NOMO-1 treated with dmso at 0.1 percent for 144 hours (cell line): ENCODE measurements at regions not wholly inside any gene's neighbourhood (a gene's known extent, or its start where the extent isn't known, plus 50 kb on each side); places are given as distances from the start of the nearest gene placed in this dataset.
"Not testable (repeated sequence)": the region's sequence is repeated elsewhere in the genome, so short reads cannot be mapped to it uniquely, and the experiment has no call there.

Source experiments
- DNase-seq: peaks from one replicate; lab custom pipeline; 2025; ENCODE audit not compliant: unreplicated experiment; lab: John Stamatoyannopoulos, UW

DNA sequence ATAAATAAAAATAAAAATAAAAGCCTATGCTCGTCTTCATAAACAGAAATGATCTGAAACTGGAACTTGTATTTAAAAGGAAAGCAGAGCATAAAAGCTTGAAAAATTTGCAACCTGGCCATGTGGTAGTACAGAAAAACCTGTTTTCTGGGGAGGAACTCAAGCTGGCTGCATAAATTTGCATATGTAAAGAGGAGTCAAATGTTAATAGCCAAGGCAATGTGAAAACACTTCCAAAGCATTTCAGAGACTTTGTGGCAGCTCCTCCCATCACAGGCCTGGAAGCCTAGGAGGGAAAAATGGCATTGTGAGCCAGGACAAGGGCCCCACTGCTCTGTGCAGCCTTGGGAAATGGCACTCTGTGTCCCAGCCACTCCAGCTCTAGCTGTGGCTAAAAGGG, 727.9 kb upstream of the DIAPH2 start:
- no peak for DNase-seq

GRCh38 chrX:95973456-95974095, 711.1 kb upstream of the DIAPH2 start:
- DNase-seq: not testable (repeated sequence)

- no peak for DNase-seq
Measured at GRCh38 chrX:95974096-95974470, 710.6 kb upstream of the DIAPH2 start.

DNA sequence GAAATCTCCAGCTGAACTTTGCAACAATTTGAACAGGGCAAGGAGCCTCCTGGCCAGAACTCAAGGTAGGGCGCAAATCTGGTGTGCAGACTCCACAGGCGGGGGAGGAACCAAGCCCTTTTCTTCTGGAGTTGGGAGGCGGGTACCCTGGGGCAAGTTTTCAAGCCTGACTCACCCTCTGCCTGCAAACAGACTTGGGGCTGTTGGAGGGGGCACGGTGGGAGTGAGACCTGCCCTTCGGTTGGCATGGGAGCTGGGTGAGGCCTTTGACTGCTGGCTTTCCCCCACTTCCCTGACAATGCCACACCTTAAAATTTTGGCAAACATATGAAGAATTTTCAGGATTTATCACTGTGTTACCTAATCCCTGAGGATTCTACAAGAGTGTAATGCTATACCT, 709.8 kb upstream of the DIAPH2 start:
- no peak for DNase-seq

DNA sequence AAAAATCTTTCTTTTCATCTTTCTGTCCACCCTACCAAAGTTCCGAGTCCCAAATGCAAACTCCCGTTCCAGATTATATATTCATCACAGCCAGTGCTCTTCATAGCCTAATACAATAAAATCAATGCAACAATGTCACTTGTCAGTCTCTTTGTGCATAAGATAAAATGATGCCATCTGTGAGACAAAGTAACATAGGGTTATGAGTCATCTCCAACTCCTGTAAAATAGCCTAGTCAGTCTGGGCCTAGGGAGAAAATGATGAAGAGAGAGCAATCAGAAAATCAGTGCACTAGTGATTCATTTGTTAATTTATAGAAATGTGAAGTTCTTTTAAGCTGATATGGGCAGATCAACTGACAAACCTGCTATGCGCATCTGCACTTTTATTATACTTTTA, 689.1 kb upstream of the DIAPH2 start:
- no peak for DNase-seq

DNA sequence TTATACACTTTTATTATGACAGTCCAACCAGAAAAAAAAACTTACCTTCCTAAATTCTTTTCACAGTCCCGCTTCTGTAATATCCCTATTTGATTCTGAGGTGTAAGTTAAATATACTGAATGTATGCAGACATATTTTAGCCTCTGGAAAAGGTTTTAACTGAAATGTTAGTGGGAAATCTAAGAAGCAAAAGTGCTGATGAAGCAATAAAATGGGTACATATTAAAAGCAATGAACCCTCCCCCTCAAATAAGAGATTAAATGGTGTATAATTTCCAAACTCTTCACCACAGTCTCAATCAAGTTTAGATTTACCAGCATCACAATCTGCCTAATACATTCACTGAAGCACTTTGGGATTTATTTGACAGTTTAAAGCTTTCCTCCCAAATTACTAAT, 688.3 kb upstream of the DIAPH2 start:
- no peak for DNase-seq

DNA sequence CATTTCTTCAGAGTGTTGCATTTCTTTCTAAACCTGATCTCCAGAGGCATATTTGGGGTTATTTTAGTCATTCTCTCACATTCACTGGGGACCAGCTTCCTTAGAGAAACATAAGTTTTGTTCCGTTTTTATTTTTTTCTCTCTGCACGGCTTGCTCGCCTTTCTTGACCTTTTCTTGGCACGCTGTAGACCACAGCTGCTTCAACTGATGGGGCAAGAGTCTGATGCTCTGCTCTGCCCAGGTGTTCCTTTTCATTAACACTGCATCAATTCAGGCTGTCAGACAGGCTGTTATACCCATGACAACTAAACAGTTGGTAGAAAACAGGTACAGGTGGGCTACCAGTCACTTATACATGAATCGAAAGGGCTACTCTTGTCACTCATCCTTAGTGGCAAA, 682.2 kb upstream of the DIAPH2 start:
- no peak for DNase-seq

DNA sequence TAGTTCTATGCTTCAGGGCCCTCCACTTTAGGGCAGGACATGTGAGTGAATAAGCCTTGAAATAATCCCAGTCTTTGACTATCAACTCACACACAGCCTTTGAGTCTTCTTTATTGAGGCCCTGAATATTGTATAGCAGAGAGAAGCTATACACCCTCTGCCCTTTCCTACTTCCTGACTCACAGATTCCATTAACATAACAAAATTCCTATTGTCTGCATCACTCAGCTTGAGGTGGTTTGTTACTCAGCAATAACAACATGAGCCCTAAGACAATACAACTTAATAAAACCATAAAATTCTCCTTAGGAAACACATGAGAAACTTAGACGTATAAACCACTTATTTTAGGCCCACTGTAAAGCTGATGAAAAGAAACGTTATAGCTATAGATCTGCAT, 680.3 kb upstream of the DIAPH2 start:
- no peak for DNase-seq

GRCh38 chrX:96006281-96006680, 678.4 kb upstream of the DIAPH2 start:
- DNase-seq: no peak

GRCh38 chrX:96027407-96027806, 657.2 kb upstream of the DIAPH2 start:
- no peak for DNase-seq

DNA sequence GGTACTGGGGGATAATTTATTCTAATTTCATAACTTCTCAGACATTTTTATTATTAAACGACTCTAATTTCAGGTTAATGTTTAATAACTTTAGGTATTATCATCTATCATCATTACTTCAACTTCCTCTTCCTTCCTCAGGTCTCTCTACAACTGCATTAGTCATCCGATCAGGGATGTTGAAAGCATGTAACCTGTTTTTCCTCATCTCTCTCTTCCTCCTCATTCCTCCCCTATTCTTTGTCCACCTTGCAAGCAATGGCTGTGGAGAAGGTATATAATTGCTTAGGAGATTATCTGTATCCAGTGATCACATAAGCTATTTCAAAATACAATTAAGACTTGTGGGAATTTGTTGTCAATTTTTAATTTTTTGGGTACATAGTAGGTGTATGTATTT, 632.6 kb upstream of the DIAPH2 start:
- DNase-seq: no peak

GRCh38 chrX:96081891-96082290, 602.8 kb upstream of the DIAPH2 start:
- no peak for DNase-seq

- DNase-seq: no peak
Measured at GRCh38 chrX:96094616-96095015, 590.0 kb upstream of the DIAPH2 start.

DNA sequence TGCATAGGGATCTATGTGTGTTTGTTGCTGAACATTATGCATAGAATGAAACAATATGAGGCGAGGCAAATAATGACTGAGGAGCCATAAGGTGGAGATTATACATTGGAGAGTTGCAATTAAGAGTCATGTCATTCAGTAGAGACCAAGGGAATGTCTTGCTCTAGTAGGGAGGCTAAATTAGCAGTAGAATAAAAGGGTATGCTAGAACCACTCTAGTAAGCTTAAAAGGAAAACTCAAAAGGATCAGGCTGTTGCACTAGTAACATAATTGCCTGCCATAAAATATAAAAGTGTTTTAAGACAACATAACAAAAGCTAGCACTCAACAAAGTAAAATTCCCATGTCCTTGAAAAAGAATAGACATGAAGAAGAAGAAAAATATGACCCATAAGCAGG, 586.2 kb upstream of the DIAPH2 start:
- no peak for DNase-seq

GRCh38 chrX:96102997-96103396, 581.6 kb upstream of the DIAPH2 start:
- DNase-seq: no peak

GRCh38 chrX:96112689-96113088, 572.0 kb upstream of the DIAPH2 start:
- no peak for DNase-seq

DNA sequence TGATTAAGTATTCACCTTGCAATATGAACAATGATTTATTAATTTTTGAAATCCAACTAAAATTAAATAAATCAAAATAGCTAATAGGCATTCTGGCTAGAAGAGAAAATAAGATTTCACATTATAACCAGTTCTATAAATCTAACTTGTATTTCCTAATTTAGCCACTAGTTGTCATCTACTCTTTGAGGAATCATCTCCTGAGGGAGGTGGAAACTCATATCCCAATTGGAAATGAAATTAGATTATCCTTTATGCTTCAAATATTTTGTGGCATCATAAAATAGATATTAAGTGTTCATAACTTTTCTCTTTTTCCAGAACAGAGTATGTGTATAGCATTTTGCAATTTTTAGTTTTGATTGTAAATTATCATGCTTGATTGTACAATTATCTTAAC, 558.5 kb upstream of the DIAPH2 start:
- no peak for DNase-seq

GRCh38 chrX:96128058-96128457, 556.6 kb upstream of the DIAPH2 start:
- DNase-seq: not testable (repeated sequence)

- no peak for DNase-seq
Measured at GRCh38 chrX:96140796-96141195, 543.8 kb upstream of the DIAPH2 start.

GRCh38 chrX:96147681-96148080, 537.0 kb upstream of the DIAPH2 start:
- no peak for DNase-seq

GRCh38 chrX:96170626-96171025, 514.0 kb upstream of the DIAPH2 start:
- no peak for DNase-seq

DNA sequence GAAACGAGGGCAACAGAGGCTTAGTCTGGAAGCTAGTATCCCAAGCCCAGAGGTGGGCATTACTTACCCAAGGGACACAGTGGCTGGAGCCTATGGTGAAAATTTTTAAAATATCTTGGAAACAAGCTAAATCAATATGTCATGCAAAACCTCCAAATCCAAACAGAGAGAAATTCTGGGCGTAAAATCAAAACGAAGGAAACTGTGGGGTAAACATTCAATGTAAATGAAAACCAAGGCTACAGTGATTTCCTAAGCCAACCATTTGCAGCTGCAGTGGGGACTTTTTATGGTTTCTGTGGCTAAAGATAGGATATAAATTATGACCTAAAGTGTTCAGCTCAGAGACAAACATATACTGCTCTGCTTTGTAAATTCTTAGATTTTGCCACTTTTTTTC, 507.7 kb upstream of the DIAPH2 start:
- no peak for DNase-seq

GRCh38 chrX:96181605-96182004, 503.0 kb upstream of the DIAPH2 start:
- no peak for DNase-seq

DNA sequence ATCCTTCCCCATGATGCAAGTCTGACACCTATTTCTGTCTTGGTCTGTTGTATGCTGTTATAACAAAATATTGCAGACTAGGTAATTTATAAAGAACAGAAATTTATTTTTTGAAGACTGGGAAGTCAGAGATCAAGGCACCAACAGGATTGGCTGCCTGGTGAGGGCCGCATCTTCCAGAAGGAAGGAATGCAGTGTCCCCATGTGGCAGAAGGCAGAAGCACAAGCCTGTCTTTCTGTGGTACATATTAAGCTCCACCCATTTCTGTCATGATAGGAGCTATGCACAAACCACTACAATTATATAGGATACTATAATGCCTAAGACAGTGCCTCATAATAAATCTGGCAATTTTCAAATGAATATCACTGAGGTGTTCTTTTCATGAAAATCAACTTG, 502.3 kb upstream of the DIAPH2 start:
- no peak for DNase-seq
